NB4 (cell line): ENCODE measurements at regions not wholly inside any gene's neighbourhood (a gene's known extent, or its start where the extent isn't known, plus 50 kb on each side); places are given as distances from the start of the nearest gene placed in this dataset.

ENCODE experiments used
- MYC ChIP-seq: IDR thresholded peaks from 2 replicates; pipeline ENCODE4 v1.6.1; 2011; ENCODE audit warnings: low read depth, low read length
- POLR2A ChIP-seq: IDR thresholded peaks from 2 replicates; pipeline ENCODE4 v1.6.1; 2011; ENCODE audit warnings: mild to moderate bottlenecking; ENCODE audit not compliant: insufficient read length; ENCODE audit errors: extremely low read depth
- TF ChIP-seq, protein P1 (sequence below): IDR thresholded peaks from one replicate; pipeline ENCODE4 v1.5.1; 2012; ENCODE audit warnings: low read depth, low read length
- TF ChIP-seq, protein P2 (sequence below): IDR thresholded peaks from 2 replicates; pipeline ENCODE4 v1.6.1; 2011; ENCODE audit warnings: low read depth, low read length

- TF ChIP-seq POLR2A: no peak
- TF ChIP-seq, protein P1, sequence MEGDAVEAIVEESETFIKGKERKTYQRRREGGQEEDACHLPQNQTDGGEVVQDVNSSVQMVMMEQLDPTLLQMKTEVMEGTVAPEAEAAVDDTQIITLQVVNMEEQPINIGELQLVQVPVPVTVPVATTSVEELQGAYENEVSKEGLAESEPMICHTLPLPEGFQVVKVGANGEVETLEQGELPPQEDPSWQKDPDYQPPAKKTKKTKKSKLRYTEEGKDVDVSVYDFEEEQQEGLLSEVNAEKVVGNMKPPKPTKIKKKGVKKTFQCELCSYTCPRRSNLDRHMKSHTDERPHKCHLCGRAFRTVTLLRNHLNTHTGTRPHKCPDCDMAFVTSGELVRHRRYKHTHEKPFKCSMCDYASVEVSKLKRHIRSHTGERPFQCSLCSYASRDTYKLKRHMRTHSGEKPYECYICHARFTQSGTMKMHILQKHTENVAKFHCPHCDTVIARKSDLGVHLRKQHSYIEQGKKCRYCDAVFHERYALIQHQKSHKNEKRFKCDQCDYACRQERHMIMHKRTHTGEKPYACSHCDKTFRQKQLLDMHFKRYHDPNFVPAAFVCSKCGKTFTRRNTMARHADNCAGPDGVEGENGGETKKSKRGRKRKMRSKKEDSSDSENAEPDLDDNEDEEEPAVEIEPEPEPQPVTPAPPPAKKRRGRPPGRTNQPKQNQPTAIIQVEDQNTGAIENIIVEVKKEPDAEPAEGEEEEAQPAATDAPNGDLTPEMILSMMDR: no peak
- no peak for TF ChIP-seq MYC
- TF ChIP-seq, protein P2, sequence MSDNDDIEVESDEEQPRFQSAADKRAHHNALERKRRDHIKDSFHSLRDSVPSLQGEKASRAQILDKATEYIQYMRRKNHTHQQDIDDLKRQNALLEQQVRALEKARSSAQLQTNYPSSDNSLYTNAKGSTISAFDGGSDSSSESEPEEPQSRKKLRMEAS: no peak
Measured at GRCh38 chr2:220263300-220263699, 635.9 kb downstream of the SLC4A3 start.
